BJ (cell line): ENCODE measurements at regions not wholly inside any gene's neighbourhood (a gene's known extent, or its start where the extent isn't known, plus 50 kb on each side); places are given as distances from the start of the nearest gene placed in this dataset.
"Not testable (repeated sequence)": the region's sequence is repeated elsewhere in the genome, so short reads cannot be mapped to it uniquely, and the experiment has no call there.

Experiments
- CTCF ChIA-PET: fragments of 350-600 bp; formaldehyde crosslinking; extraction: SDS; loops from one replicate; lab custom pipeline; 2021; ENCODE audit warnings: antibody characterized with exemption, inconsistent platforms; lab: Yijun Ruan, JAX
- POLR2A ChIA-PET: fragments of 300-600 bp; sonication (Branson Sonifier 250); formaldehyde crosslinking; extraction: SDS; loops from one replicate; lab custom pipeline; 2021; ENCODE audit warnings: antibody characterized with exemption; lab: Charles Lee
- DNase-seq: peaks from one replicate; pipeline ENCODE4 v3.0.0-alpha.2; 2011; ENCODE audit warnings: low read depth
- H3K27me3 ChIP-seq: 2 replicates; pipeline ENCODE4 v1.6.0; 2011; ENCODE audit warnings: low read length; ENCODE audit not compliant: control insufficient read depth, insufficient read depth
- H3K36me3 ChIP-seq: 2 replicates; pipeline ENCODE4 v1.5.1; 2011; ENCODE audit warnings: low read length; ENCODE audit not compliant: control insufficient read depth, insufficient read depth
- H3K4me3 ChIP-seq: 2 replicates; pipeline ENCODE4 v1.5.1; 2011; ENCODE audit warnings: low read depth, mild to moderate bottlenecking, control low read depth, low read length
- CTCF ChIP-seq: IDR thresholded peaks from 2 replicates; pipeline ENCODE4 v1.5.1; 2011; ENCODE audit warnings: low read depth, mild to moderate bottlenecking, control low read depth, inconsistent platforms, low read length, moderate library complexity; ENCODE audit not compliant: insufficient read depth

DNA sequence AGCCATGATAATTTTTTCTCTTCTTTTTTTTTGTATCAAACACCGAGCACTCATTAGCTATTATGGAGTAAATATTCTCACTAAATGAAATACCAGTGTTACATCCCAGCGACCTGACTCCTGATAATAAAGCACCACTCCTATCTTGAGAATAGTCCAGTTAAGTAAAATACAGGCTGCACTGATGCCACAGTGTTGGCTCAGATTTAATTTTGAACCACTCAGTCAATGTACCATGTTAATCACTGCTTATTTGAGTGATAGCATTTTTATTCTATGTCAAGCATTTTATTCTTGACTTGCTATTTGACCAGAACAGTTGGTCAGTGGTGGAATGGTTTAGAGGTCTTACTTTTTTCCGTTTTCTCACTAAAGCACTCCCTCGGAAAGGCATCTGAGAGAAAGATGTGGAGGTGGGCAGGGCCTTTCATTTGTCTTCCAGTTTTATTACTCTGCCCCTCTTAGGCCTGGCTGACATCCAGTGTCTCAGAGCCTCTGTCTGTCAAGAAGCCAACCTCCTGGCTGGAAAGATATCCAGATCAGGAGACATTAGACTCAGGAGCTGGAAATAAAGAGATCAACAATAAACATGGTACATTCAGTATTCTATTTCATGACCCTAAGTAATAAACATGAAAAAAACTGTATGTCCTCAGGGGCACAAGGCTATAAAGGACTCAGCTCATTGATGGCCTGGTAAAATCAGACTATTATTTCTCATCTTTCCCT is 457.8 kb downstream of the EPM2A start:
- no peak for TF ChIP-seq CTCF
- POLR2A ChIA-PET: no interaction called here
- Histone ChIP-seq H3K27me3 (no peaks in the 10 kb centered on the region), H3K4me3 (no peak overlapping the region), H3K36me3 (no peaks in the 10 kb centered on the region)
- CTCF ChIA-PET: interaction anchor here (1.4 kb wide), 1 partner anchor 11 kb away, joined by 4 read pairs; no protein-coding TSS in a partner anchor
- no peak for DNase-seq

- Histone ChIP-seq H3K27me3 (no peaks in the 10 kb centered on the region), H3K4me3 (no peak overlapping the region), H3K36me3 (no peaks in the 10 kb centered on the region)
- DNase-seq: peak; percentile 23
- no peak for TF ChIP-seq CTCF
- POLR2A ChIA-PET: no interaction called here
- CTCF ChIA-PET: interaction anchor here (0.6 to 1.4 kb wide), 2 partner anchors 11 to 21 kb away, joined by 3 to 4 read pairs; no protein-coding TSS in a partner anchor
Measured at GRCh38 chr6:145278163-145278807, 457.0 kb downstream of the EPM2A start.

DNA sequence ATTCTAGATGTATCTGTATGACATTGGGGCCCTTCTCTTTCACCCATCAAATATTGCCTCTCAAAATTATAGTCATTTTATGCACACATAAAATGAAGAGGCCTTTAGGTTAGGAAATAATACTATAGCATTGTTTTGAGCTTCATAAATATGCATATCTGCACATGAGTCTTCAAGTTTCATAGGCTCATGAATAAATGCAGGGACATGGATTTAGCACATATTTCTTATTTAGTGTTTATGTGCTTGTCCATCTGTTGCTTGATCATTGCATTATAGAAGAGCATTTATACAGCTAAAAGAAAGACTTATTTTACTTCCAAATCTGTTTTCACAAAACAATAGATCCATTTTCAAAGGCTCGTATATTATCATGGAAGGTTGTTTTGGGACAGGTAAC is 455.8 kb downstream of the EPM2A start:
- Histone ChIP-seq H3K4me3 (no peak overlapping the region), H3K27me3 (no peaks in the 10 kb centered on the region), H3K36me3 (no peaks in the 10 kb centered on the region)
- no peak for TF ChIP-seq CTCF
- ChIA-PET POLR2A (no interaction called here), CTCF (no interaction called here)
- DNase-seq: no peak

GRCh38 chr6:145279993-145280392 is 455.3 kb downstream of the EPM2A start:
- DNase-seq: no peak
- Histone ChIP-seq H3K36me3 (no peaks in the 10 kb centered on the region), H3K27me3 (no peaks in the 10 kb centered on the region), H3K4me3 (no peak overlapping the region)
- POLR2A ChIA-PET: no interaction called here
- CTCF ChIA-PET: no interaction called here
- TF ChIP-seq CTCF: no peak

GRCh38 chr6:145283209-145283608 is 452.1 kb downstream of the EPM2A start:
- DNase-seq, H3K36me3 ChIP-seq, CTCF ChIA-PET, H3K4me3 ChIP-seq, POLR2A ChIA-PET, H3K27me3 ChIP-seq: not testable (repeated sequence)
